Stimulated activated CD4-positive, alpha-beta T cell treated with anti-CD3 and anti-CD28 coated beads, TNF-alpha, amount 100 ng/mL, for 24 hours (primary cell): ENCODE measurements at regions not wholly inside any gene's neighbourhood (a gene's known extent, or its start where the extent isn't known, plus 50 kb on each side); places are given as distances from the start of the nearest gene placed in this dataset.
"Not testable (repeated sequence)": the region's sequence is repeated elsewhere in the genome, so short reads cannot be mapped to it uniquely, and the experiment has no call there.

Experiments used
- DNase-seq, 3 experiments: peaks; one replicate each; pipeline ENCODE4 v3.0.0-alpha.2; 2020; ENCODE audit warnings: low read depth in 3 of 3

- DNase-seq = no peak
These were observed 190.1 kb upstream of the GPRIN3 start for GRCh38 chr4:89497517-89498308.

- DNase-seq = no peak
These were observed 189.3 kb upstream of the GPRIN3 start for GRCh38 chr4:89496851-89497250.

GRCh38 chr4:89493367-89493766, 185.8 kb upstream of the GPRIN3 start:
- DNase-seq = no peak

GRCh38 chr4:89492581-89493071, 185.0 kb upstream of the GPRIN3 start:
- DNase-seq = no peak

GRCh38 chr4:89491761-89492160, 184.2 kb upstream of the GPRIN3 start:
- DNase-seq = no peak

GRCh38 chr4:89489921-89490431, 182.4 kb upstream of the GPRIN3 start:
- DNase-seq = not testable (repeated sequence)

- no peak for DNase-seq
These were observed 181.8 kb upstream of the GPRIN3 start for GRCh38 chr4:89489338-89489771.

GRCh38 chr4:89488736-89489135, 181.1 kb upstream of the GPRIN3 start:
- DNase-seq = no peak

GRCh38 chr4:89486673-89487072, 179.1 kb upstream of the GPRIN3 start:
- no peak for DNase-seq

GRCh38 chr4:89486042-89486441, 178.4 kb upstream of the GPRIN3 start:
- DNase-seq = no peak

- DNase-seq = no peak
These were observed 176.2 kb upstream of the GPRIN3 start for GRCh38 chr4:89483833-89484232.

GRCh38 chr4:89482926-89483595, 175.5 kb upstream of the GPRIN3 start:
- DNase-seq = no peak

- DNase-seq = no peak
These were observed 174.7 kb upstream of the GPRIN3 start for GRCh38 chr4:89482251-89482650.

GRCh38 chr4:89469930-89470375, 162.4 kb upstream of the GPRIN3 start:
- DNase-seq = peak in 2 of 3 experiments; percentile 5 to 8

GRCh38 chr4:89469516-89469915, 161.9 kb upstream of the GPRIN3 start:
- DNase-seq = no peak

- no peak for DNase-seq
These were observed 161.0 kb upstream of the GPRIN3 start for GRCh38 chr4:89468602-89469001.

- no peak for DNase-seq
These were observed 155.7 kb upstream of the GPRIN3 start for GRCh38 chr4:89463341-89463740.

GRCh38 chr4:89447543-89447942, 139.9 kb upstream of the GPRIN3 start:
- DNase-seq = no peak

- no peak for DNase-seq
These were observed 138.6 kb upstream of the GPRIN3 start for GRCh38 chr4:89446193-89446592.

GRCh38 chr4:89439533-89439932, 131.9 kb upstream of the GPRIN3 start:
- DNase-seq = no peak

GRCh38 chr4:89438102-89438831, 130.7 kb upstream of the GPRIN3 start:
- DNase-seq = peak; percentile 22 to 38 (median 31)

GRCh38 chr4:89434364-89434988, 126.9 kb upstream of the GPRIN3 start:
- no peak for DNase-seq
